Activated CD4-positive, alpha-beta T cell treated with anti-CD3 and anti-CD28 coated beads, Interleukin-2, amount 10 ng/mL, durations not matched to agents 24 days and 14 days (primary cell): ENCODE measurements at regions not wholly inside any gene's neighbourhood (a gene's known extent, or its start where the extent isn't known, plus 50 kb on each side); places are given as distances from the start of the nearest gene placed in this dataset.
"Not testable (repeated sequence)": the region's sequence is repeated elsewhere in the genome, so short reads cannot be mapped to it uniquely, and the experiment has no call there.

Experiments
- DNase-seq: peaks from one replicate; pipeline ENCODE4 v3.0.0; 2022
- H3K27ac Mint-ChIP-seq: one replicate; pipeline ENCODE4 v1.8.0; 2022; ENCODE audit warnings: mild to moderate bottlenecking, mixed read lengths
- H3K27me3 Mint-ChIP-seq: one replicate; pipeline ENCODE4 v1.8.0; 2022; ENCODE audit warnings: mixed read lengths
- H3K36me3 Mint-ChIP-seq: one replicate; pipeline ENCODE4 v1.8.0; 2022; ENCODE audit warnings: low read depth, mild to moderate bottlenecking, mixed read lengths
- H3K4me1 Mint-ChIP-seq: one replicate; pipeline ENCODE4 v1.8.0; 2021; ENCODE audit warnings: mixed read lengths
- H3K4me3 Mint-ChIP-seq: one replicate; pipeline ENCODE4 v1.8.0; 2022; ENCODE audit warnings: mild to moderate bottlenecking, moderate library complexity, mixed read lengths
- H3K9me3 Mint-ChIP-seq: one replicate; pipeline ENCODE4 v1.8.0; 2021; ENCODE audit warnings: mixed read lengths
- intact Hi-C: fragments of 100-400 bp; cut with micrococcal nuclease; formaldehyde crosslinking; loops from one replicate; pipeline ENCODE4 v1.15.1; 2023

DNA sequence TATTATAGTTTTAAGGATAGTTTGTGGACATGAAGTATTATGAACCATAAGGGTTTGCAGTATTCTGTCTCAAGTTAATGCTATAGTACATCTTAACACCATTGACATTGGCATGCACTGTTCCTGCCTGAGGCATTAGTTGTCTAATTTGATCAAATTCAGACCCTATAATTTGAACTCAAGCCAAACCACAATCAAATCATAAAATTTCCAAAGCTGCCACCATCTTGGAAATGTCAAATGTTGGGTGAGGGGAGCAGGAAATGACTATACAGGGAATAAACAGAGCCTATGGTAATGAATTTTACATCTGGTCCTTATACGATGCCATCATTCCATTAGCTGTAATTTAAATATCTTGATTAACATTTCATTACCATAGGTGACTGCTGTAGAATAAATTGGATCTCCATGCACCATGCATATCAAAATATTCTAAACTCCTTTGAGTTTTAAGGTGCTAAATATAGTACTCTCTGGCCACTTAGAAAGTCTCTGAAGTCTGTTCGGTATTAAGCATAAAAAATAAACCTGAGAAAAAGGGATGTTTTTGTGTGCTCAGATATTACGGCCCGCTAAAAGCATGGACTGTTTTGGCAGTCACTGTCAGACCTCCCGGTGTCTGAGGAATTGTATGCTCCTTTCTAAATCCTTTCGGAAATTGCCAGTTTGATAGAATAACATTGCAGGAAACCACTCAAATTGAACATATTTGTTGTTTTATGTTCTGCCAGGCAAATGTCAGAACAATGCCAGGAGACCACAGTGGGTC, 257.7 kb downstream of the SPRY2 start:
- Mint-ChIP-seq H3K27ac (no peak overlapping the region), H3K9me3 (no peaks in the 10 kb centered on the region), H3K4me3 (no peak overlapping the region), H3K36me3 (no peaks in the 10 kb centered on the region), H3K4me1 (no peaks in the 10 kb centered on the region), H3K27me3 (no peaks in the 10 kb centered on the region)
- DNase-seq = no peak
- intact Hi-C loops = no loop called here

GRCh38 chr13:80082396-80083080, 258.4 kb downstream of the SPRY2 start:
- Mint-ChIP-seq H3K4me1 (no peaks in the 10 kb centered on the region), H3K9me3 (no peaks in the 10 kb centered on the region), H3K27ac (no peak overlapping the region), H3K36me3 (no peaks in the 10 kb centered on the region), H3K4me3 (no peak overlapping the region), H3K27me3 (no peaks in the 10 kb centered on the region)
- DNase-seq = no peak
- intact Hi-C loops = no loop called here

- Mint-ChIP-seq H3K27me3 (no peaks in the 10 kb centered on the region), H3K36me3 (no peaks in the 10 kb centered on the region), H3K27ac (no peak overlapping the region), H3K4me3 (no peak overlapping the region), H3K9me3 (no peaks in the 10 kb centered on the region), H3K4me1 (no peaks in the 10 kb centered on the region)
- no peak for DNase-seq
- intact Hi-C loops = no loop called here
Observed at GRCh38 chr13:80074811-80075210, 266.1 kb downstream of the SPRY2 start.

DNA sequence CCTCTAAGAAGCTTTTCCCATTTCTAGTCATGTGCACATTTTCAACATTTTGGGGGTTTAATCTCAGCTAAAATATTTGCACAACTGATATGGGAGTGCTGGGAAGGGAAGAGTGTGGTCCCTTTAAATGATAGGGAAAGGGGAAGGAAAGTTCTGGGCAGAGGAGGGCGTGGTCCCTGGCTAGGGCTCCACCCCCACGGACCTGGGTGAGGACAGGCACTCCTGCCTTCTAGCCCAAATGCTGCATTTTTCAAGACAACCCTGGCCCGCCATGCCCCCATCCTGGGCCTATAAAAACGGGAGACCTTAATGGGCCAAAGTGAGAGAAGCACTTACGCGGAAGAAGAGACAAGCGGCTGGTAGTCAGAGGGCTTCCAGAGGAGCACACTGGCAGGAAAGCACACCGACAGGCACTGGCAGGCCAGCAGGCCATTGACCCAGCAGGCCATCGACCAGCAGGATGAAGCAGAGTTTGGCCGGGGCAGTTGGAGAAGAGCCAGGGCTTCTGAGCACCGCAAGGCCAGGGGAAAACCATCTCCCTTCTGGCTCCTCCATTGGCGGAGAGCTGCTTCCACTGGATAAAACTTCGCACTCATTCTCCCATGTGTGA, 266.7 kb downstream of the SPRY2 start:
- Mint-ChIP-seq H3K4me3 (no peak overlapping the region), H3K9me3 (no peaks in the 10 kb centered on the region), H3K27ac (no peak overlapping the region), H3K27me3 (no peaks in the 10 kb centered on the region), H3K4me1 (no peaks in the 10 kb centered on the region), H3K36me3 (no peaks in the 10 kb centered on the region)
- intact Hi-C loops = no loop called here
- no peak for DNase-seq

DNA sequence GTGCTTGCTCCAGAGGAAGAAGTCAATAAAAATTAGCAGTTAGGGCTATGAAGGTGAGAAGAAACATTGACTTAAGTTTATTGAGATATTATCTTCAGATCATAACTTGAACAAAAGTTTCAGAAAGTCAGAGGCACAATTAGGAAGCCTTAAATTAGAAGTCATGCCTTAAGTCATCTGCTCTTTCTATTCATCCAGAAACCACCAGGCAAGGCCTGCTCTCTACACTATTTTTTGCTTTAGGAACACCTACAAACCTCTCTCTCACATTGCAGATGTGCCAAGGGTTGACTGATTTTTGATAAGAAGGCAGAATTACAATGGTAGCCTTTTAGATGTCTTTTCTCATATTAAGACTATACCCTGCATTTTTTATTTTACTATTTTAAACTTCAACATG, 268.7 kb downstream of the SPRY2 start:
- Mint-ChIP-seq H3K4me1 (no peaks in the 10 kb centered on the region), H3K36me3 (no peaks in the 10 kb centered on the region)
- intact Hi-C loops = no loop called here

GRCh38 chr13:80070024-80070703, 270.8 kb downstream of the SPRY2 start:
- intact Hi-C loops = no loop called here
- Mint-ChIP-seq H3K27me3 (no peaks in the 10 kb centered on the region), H3K4me3 (no peak overlapping the region), H3K4me1 (no peaks in the 10 kb centered on the region), H3K36me3 (no peaks in the 10 kb centered on the region), H3K9me3 (no peaks in the 10 kb centered on the region), H3K27ac (no peak overlapping the region)
- DNase-seq = no peak

More for the DNA sequence above, 268.7 kb downstream of the SPRY2 start:
- H3K4me3 Mint-ChIP-seq = no peak overlapping the region
- H3K27me3 Mint-ChIP-seq = no peaks in the 10 kb centered on the region
- H3K27ac Mint-ChIP-seq = no peak overlapping the region
- DNase-seq = no peak
- H3K9me3 Mint-ChIP-seq = no peaks in the 10 kb centered on the region

GRCh38 chr13:80069374-80069773, 271.6 kb downstream of the SPRY2 start:
- no peak for DNase-seq
- no peaks in the 10 kb centered on the region for H3K27me3 Mint-ChIP-seq
- no peaks in the 10 kb centered on the region for H3K36me3 Mint-ChIP-seq
- H3K27ac Mint-ChIP-seq = no peak overlapping the region
- intact Hi-C loops = no loop called here
- H3K4me3 Mint-ChIP-seq = no peak overlapping the region
- H3K4me1 Mint-ChIP-seq = no peaks in the 10 kb centered on the region
- no peaks in the 10 kb centered on the region for H3K9me3 Mint-ChIP-seq

DNA sequence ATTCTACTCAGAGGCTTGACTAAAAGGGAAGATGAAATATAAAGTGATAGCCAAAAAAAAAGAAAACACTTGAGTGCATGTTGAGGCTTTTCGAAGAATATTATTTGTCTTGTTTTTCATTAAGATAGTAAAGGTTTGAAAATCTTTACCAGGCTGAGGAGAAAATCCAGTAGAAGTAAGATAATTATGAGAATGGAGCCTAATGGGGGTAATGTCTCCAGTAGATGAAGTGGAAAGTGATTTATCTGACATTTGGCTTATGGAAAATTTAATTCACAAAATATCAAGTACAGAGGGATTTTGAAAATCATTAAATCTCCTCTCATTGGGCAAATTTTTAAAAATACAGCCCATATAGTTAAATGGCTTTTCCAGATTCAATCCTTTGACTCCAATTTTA, 274.9 kb downstream of the SPRY2 start:
- no peaks in the 10 kb centered on the region for H3K9me3 Mint-ChIP-seq
- no peaks in the 10 kb centered on the region for H3K36me3 Mint-ChIP-seq
- intact Hi-C loops = no loop called here
- H3K4me3 Mint-ChIP-seq = no peak overlapping the region
- no peaks in the 10 kb centered on the region for H3K27me3 Mint-ChIP-seq
- no peak overlapping the region for H3K27ac Mint-ChIP-seq
- H3K4me1 Mint-ChIP-seq = no peaks in the 10 kb centered on the region
- no peak for DNase-seq

DNA sequence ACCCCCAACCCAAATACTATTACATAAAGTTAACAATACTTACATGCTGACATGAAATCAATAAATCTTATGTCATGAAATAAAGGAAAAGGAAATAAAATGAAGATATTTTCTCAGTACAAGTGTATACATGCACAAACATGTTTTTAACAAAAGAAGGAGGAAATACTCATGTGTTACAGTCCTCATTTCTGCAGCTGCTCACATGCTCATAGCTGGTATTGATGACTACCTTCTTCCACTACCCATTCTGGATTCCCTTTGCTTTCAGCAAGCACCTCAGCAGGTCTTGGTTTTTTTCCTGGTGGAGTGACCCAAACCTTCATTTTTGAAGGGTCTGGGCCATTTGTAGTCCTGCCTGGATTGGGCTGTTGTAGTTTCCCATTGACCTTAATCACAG, 278.5 kb downstream of the SPRY2 start:
- not testable (repeated sequence) for DNase-seq

DNA sequence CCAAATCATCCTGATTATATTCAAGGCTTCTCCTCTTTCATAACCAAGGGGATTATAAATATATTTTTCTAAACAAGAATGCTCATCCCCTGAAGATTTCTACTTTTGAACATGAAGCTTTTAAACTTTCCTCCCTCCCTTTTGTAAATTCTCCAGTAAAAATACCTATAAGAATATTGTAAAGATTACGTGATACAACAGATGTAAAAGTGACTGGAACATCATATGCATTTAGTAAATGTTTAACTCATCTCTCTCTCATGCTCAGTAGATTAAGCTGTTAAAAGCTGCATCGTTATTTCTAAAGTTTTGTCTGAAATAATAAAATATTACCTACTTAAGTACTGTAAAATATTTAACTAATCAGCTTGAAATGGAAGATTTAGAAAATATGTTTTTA, 281.1 kb downstream of the SPRY2 start:
- Mint-ChIP-seq H3K36me3 (no peaks in the 10 kb centered on the region), H3K4me3 (no peak overlapping the region), H3K27me3 (no peaks in the 10 kb centered on the region), H3K9me3 (no peaks in the 10 kb centered on the region), H3K4me1 (no peaks in the 10 kb centered on the region), H3K27ac (no peak overlapping the region)
- intact Hi-C loops = no loop called here
- DNase-seq = no peak

More for the DNA sequence above, 278.5 kb downstream of the SPRY2 start:
- H3K4me3 Mint-ChIP-seq, H3K27me3 Mint-ChIP-seq, intact Hi-C loops, H3K9me3 Mint-ChIP-seq, H3K4me1 Mint-ChIP-seq, H3K36me3 Mint-ChIP-seq, H3K27ac Mint-ChIP-seq: not testable (repeated sequence)

GRCh38 chr13:80058626-80059025, 282.3 kb downstream of the SPRY2 start:
- no peaks in the 10 kb centered on the region for H3K27me3 Mint-ChIP-seq
- H3K27ac Mint-ChIP-seq = no peak overlapping the region
- H3K4me1 Mint-ChIP-seq = no peaks in the 10 kb centered on the region
- H3K4me3 Mint-ChIP-seq = no peak overlapping the region
- no peaks in the 10 kb centered on the region for H3K36me3 Mint-ChIP-seq
- DNase-seq = no peak
- intact Hi-C loops = no loop called here
- no peaks in the 10 kb centered on the region for H3K9me3 Mint-ChIP-seq

DNA sequence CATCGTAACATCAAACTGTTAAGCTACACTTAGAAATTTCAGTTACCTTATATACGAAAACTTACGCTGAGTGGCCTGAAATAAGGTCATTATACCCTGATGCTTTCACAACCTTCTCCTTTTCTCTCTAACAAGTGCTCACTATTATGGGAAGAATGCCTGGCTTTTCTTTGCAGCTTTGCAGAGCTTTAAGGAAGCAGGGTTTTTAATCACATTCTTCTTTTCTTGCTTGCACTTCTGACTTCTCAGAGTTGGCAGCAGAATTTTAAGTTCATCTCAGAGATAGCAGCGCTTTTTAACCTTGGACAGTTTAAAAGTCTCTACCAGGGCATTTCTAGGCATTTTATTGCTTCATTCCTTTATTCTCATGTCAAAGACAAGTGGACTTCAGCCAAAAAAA, 285.1 kb downstream of the SPRY2 start:
- DNase-seq = no peak
- H3K9me3 Mint-ChIP-seq = peaks cover 4% of the 10 kb centered on the region
- no peaks in the 10 kb centered on the region for H3K4me1 Mint-ChIP-seq
- H3K27ac Mint-ChIP-seq = no peak overlapping the region
- no peaks in the 10 kb centered on the region for H3K36me3 Mint-ChIP-seq
- peaks cover 3% of the 10 kb centered on the region for H3K27me3 Mint-ChIP-seq
- no peak overlapping the region for H3K4me3 Mint-ChIP-seq
- intact Hi-C loops = no loop called here

DNA sequence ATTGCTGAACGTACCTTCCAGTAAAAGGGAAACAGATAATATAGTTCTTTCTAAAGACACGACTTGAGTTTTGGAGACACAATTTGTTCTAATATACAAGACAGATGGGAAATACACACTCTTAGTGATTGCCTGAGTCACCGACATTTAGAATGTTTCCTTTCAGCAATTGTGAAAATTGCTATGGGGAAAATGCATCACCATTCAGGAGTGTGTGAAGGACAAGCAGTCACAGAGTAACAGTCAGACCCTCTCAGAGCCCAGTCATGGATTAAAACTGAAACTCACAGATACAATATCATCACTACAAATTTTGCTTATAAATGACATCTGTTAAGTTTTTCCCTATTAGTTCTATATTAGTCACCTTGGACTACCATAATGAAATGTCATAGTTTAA, 286.1 kb downstream of the SPRY2 start:
- intact Hi-C loops = no loop called here
- Mint-ChIP-seq H3K27me3 (peaks cover 3% of the 10 kb centered on the region), H3K27ac (no peak overlapping the region), H3K36me3 (no peaks in the 10 kb centered on the region), H3K4me3 (no peak overlapping the region), H3K9me3 (peaks cover 4% of the 10 kb centered on the region), H3K4me1 (peaks cover 2% of the 10 kb centered on the region)
- no peak for DNase-seq

GRCh38 chr13:80052286-80052685, 288.6 kb downstream of the SPRY2 start:
- Mint-ChIP-seq H3K27me3 (peaks cover 10% of the 10 kb centered on the region), H3K27ac (no peak overlapping the region), H3K9me3 (peaks cover 4% of the 10 kb centered on the region), H3K4me3 (no peak overlapping the region), H3K4me1 (peaks cover 9% of the 10 kb centered on the region), H3K36me3 (no peaks in the 10 kb centered on the region)
- no peak for DNase-seq
- intact Hi-C loops = no loop called here
